ENCODE measurements at regions not wholly inside any gene's neighbourhood (a gene's known extent, or its start where the extent isn't known, plus 50 kb on each side); places are given as distances from the start of the nearest gene placed in this dataset.

GRCh38 chr9:32707326-32707725 is 71.9 kb upstream of the TAF1L start:
- TF ChIP-seq CTCF (IDR thresholded peaks at IDR 0.05; ENCODE audit: low read length) (no peak), EZH2 (IDR thresholded peaks at IDR 0.05; ENCODE audit: borderline replicate concordance, low read length) (no peak)

All from OCI-LY1 (cell line).